WTC11 (cell line): ENCODE measurements at regions not wholly inside any gene's neighbourhood (a gene's known extent, or its start where the extent isn't known, plus 50 kb on each side); places are given as distances from the start of the nearest gene placed in this dataset.

Experiments used
- ATAC-seq: fragments of 200-7000 bp; cut with Tn5 transposase; 2 replicates; pipeline ENCODE4 v1.10.0; 2021; ENCODE audit warnings: mild to moderate bottlenecking, moderate library complexity
- CTCF ChIA-PET: fragments of 300-600 bp; sonication (Branson Sonifier 250); formaldehyde crosslinking; loops from one replicate; lab custom pipeline; 2021; ENCODE audit warnings: antibody characterized with exemption; lab: Charles Lee
- POLR2A ChIA-PET: fragments of 350-600 bp; sonication (Branson Sonifier 250); formaldehyde crosslinking; loops from one replicate; lab custom pipeline; 2021; ENCODE audit warnings: antibody characterized with exemption; lab: Charles Lee
- DNase-seq: peaks from one replicate; pipeline ENCODE4 v3.0.0; 2021; ENCODE audit warnings: low spot score
- H3K27ac Mint-ChIP-seq: 2 replicates; pipeline ENCODE4 v1.8.0; 2021; ENCODE audit warnings: mixed read lengths
- H3K27me3 Mint-ChIP-seq: 2 replicates; pipeline ENCODE4 v1.8.0; 2021; ENCODE audit warnings: low read depth, mild to moderate bottlenecking, moderate library complexity, mixed read lengths
- H3K36me3 Mint-ChIP-seq: 2 replicates; pipeline ENCODE4 v1.8.0; 2021; ENCODE audit warnings: mixed read lengths
- H3K4me1 Mint-ChIP-seq: 2 replicates; pipeline ENCODE4 v1.8.0; 2022; ENCODE audit warnings: mixed read lengths
- H3K4me3 Mint-ChIP-seq: 2 replicates; pipeline ENCODE4 v1.8.0; 2021; ENCODE audit warnings: mild to moderate bottlenecking, moderate library complexity, mixed read lengths
- H3K9me3 Mint-ChIP-seq: 2 replicates; pipeline ENCODE4 v1.8.0; 2021; ENCODE audit warnings: mixed read lengths
- CDX4 ChIP-seq: fragments of 250-450 bp; sonication (Bioruptor Pico); IDR thresholded peaks from 2 replicates; pipeline ENCODE4 v1.9.0; 2021; ENCODE audit warnings: moderate library complexity, mild to moderate bottlenecking, inconsistent platforms, borderline replicate concordance
- CREB1 ChIP-seq: sonication (generic); formaldehyde crosslinking; IDR thresholded peaks from 2 replicates; pipeline ENCODE4 v1.8.0; 2023; ENCODE audit warnings: mild to moderate bottlenecking, missing genetic modification reagents
- E2F4 ChIP-seq: sonication (generic); formaldehyde crosslinking; IDR thresholded peaks from 2 replicates; pipeline ENCODE4 v1.8.1; 2022; ENCODE audit warnings: low read depth, mild to moderate bottlenecking, moderate library complexity, missing genetic modification reagents, borderline replicate concordance
- E2F5 ChIP-seq: sonication (generic); formaldehyde crosslinking; IDR thresholded peaks from 2 replicates; pipeline ENCODE4 v1.8.1; 2022; ENCODE audit warnings: mild to moderate bottlenecking, moderate library complexity, missing genetic modification reagents
- EMX1 ChIP-seq: fragments of 250-450 bp; sonication (Bioruptor Pico); IDR thresholded peaks from 2 replicates; pipeline ENCODE4 v1.8.0; 2021; ENCODE audit warnings: mild to moderate bottlenecking
- GABPB1 ChIP-seq: sonication (generic); formaldehyde crosslinking; IDR thresholded peaks from 2 replicates; pipeline ENCODE4 v1.8.1; 2023; ENCODE audit warnings: mild to moderate bottlenecking, missing genetic modification reagents
- MYBL2 ChIP-seq: sonication (generic); formaldehyde crosslinking; IDR thresholded peaks from 2 replicates; pipeline ENCODE4 v1.8.1; 2023; ENCODE audit warnings: mild to moderate bottlenecking, moderate library complexity, missing genetic modification reagents
- NFATC4 ChIP-seq: fragments of 250-450 bp; sonication (Bioruptor Pico); IDR thresholded peaks from 2 replicates; pipeline ENCODE4 v1.9.0; 2021; ENCODE audit warnings: mild to moderate bottlenecking
- NR3C1 ChIP-seq: sonication (generic); formaldehyde crosslinking; conservative IDR thresholded peaks from 2 replicates; pipeline ENCODE4 v1.8.1; 2023; ENCODE audit warnings: low read depth, mild to moderate bottlenecking, missing genetic modification reagents
- SMAD3 ChIP-seq: sonication (generic); formaldehyde crosslinking; IDR thresholded peaks from 2 replicates; pipeline ENCODE4 v1.8.0; 2022; ENCODE audit warnings: missing genetic modification reagents, mild to moderate bottlenecking, borderline replicate concordance
- TCF7 ChIP-seq: sonication (generic); formaldehyde crosslinking; IDR thresholded peaks from 2 replicates; pipeline ENCODE4 v1.8.0; 2022; ENCODE audit warnings: mild to moderate bottlenecking, low read depth, missing genetic modification reagents, moderate library complexity
- USF1 ChIP-seq: sonication (generic); formaldehyde crosslinking; IDR thresholded peaks from 2 replicates; pipeline ENCODE4 v1.8.0; 2022; ENCODE audit warnings: mild to moderate bottlenecking, missing genetic modification reagents
- ZNF138 ChIP-seq: sonication (generic); formaldehyde crosslinking; conservative IDR thresholded peaks from 2 replicates; pipeline ENCODE4 v1.8.1; 2022; ENCODE audit warnings: mild to moderate bottlenecking, moderate library complexity, missing genetic modification reagents
- ZNF416 ChIP-seq: fragments of 250-450 bp; sonication (Bioruptor Pico); IDR thresholded peaks from 2 replicates; pipeline ENCODE4 v1.9.0; 2021; ENCODE audit warnings: mild to moderate bottlenecking, inconsistent platforms
- TF ChIP-seq, protein P1 (sequence below): sonication (generic); formaldehyde crosslinking; IDR thresholded peaks from 2 replicates; pipeline ENCODE4 v1.8.0; 2022; ENCODE audit warnings: mild to moderate bottlenecking, missing genetic modification reagents
- TF ChIP-seq, protein P2 (sequence below): sonication (generic); formaldehyde crosslinking; IDR thresholded peaks from 2 replicates; pipeline ENCODE4 v1.8.1; 2023; ENCODE audit warnings: mild to moderate bottlenecking, moderate library complexity, missing genetic modification reagents
- TF ChIP-seq, protein P3 (sequence below): sonication (generic); formaldehyde crosslinking; IDR thresholded peaks from 2 replicates; pipeline ENCODE4 v1.8.0; 2022; ENCODE audit warnings: mild to moderate bottlenecking, missing genetic modification reagents
- TF ChIP-seq, protein P4 (sequence below): sonication (generic); formaldehyde crosslinking; IDR thresholded peaks from 2 replicates; pipeline ENCODE4 v1.8.1; 2022; ENCODE audit warnings: low read depth, missing genetic modification reagents, borderline replicate concordance
- TF ChIP-seq, protein P5 (sequence below): sonication (generic); formaldehyde crosslinking; IDR thresholded peaks from 2 replicates; pipeline ENCODE4 v1.8.1; 2022; ENCODE audit warnings: mild to moderate bottlenecking, missing genetic modification reagents, moderate library complexity, borderline replicate concordance
- TF ChIP-seq, protein P6 (sequence below): sonication (generic); formaldehyde crosslinking; IDR thresholded peaks from 2 replicates; pipeline ENCODE4 v1.8.1; 2023; ENCODE audit warnings: mild to moderate bottlenecking, missing genetic modification reagents

DNA sequence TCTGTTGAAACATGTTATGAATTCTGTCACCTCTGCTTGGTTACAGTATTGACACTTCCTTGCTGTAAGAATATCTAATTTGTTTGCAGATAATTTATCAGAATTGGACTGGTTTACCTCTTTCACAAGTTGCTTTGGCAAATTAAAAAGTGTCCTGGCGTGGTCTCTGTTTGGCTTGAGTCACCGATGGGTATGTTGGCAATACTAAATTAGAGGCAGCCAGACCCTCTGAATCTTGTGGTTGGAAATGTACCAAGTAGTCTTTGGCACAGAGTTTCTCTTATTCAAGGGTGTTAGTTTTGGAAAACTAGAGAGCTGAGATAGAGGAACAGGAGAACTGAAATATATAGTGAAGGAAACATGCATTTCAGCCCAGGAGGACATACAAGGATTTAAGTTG lies 521.1 kb upstream of the MGAT4C start (continued):
- TF ChIP-seq, protein P1, sequence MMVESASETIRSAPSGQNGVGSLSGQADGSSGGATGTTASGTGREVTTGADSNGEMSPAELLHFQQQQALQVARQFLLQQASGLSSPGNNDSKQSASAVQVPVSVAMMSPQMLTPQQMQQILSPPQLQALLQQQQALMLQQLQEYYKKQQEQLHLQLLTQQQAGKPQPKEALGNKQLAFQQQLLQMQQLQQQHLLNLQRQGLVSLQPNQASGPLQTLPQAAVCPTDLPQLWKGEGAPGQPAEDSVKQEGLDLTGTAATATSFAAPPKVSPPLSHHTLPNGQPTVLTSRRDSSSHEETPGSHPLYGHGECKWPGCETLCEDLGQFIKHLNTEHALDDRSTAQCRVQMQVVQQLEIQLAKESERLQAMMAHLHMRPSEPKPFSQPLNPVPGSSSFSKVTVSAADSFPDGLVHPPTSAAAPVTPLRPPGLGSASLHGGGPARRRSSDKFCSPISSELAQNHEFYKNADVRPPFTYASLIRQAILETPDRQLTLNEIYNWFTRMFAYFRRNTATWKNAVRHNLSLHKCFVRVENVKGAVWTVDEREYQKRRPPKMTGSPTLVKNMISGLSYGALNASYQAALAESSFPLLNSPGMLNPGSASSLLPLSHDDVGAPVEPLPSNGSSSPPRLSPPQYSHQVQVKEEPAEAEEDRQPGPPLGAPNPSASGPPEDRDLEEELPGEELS (CRISPR knock-in tag), result no peak
- TF ChIP-seq USF1 (no peak), GABPB1 (no peak), NR3C1 (CRISPR knock-in tag) (no peak)
- TF ChIP-seq, protein P2, sequence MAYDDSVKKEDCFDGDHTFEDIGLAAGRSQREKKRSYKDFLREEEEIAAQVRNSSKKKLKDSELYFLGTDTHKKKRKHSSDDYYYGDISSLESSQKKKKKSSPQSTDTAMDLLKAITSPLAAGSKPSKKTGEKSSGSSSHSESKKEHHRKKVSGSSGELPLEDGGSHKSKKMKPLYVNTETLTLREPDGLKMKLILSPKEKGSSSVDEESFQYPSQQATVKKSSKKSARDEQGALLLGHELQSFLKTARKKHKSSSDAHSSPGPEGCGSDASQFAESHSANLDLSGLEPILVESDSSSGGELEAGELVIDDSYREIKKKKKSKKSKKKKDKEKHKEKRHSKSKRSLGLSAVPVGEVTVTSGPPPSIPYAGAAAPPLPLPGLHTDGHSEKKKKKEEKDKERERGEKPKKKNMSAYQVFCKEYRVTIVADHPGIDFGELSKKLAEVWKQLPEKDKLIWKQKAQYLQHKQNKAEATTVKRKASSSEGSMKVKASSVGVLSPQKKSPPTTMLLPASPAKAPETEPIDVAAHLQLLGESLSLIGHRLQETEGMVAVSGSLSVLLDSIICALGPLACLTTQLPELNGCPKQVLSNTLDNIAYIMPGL, result no peak

DNA sequence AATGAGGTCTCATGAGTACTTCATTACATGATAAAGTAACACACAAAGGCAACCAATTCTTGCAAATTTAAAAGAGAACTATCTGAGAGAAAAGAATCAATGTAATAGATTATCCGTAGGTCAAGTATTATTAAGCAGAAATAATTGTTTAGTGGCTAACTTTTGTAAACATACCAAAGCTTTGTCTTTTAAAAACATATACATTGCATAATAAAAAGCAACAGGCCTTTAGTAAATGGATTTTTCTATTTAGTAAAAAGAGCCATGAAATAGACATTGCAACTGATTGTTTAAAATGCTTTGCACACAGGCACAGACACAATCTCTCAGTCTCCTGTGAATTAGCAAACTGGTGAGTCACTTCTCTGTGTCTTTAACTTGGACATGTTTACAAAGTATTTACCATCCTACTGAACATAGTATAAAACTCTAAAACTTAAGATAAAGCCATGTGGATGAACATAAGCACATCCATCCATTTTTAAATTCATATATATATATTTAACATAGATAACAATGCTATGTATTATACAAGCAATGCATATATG lies 518.7 kb upstream of the MGAT4C start:
- Mint-ChIP-seq H3K27me3 (no peaks in the 10 kb centered on the region), H3K27ac (no peak overlapping the region), H3K4me1 (peaks cover 17% of the 10 kb centered on the region), H3K9me3 (peaks cover 12% of the 10 kb centered on the region; the same call in 1 of the 2 replicates), H3K4me3 (no peak overlapping the region), H3K36me3 (no peaks in the 10 kb centered on the region)
- POLR2A ChIA-PET, result no interaction called here
- CTCF ChIA-PET, result no interaction called here
- ATAC-seq (no peak), DNase-seq (no peak)
- no peak for TF ChIP-seq E2F4 (CRISPR knock-in tag)
- TF ChIP-seq SMAD3, result no peak
- no peak for TF ChIP-seq EMX1 (CRISPR knock-in tag)
- no peak for TF ChIP-seq CREB1 (CRISPR knock-in tag)
- no peak for TF ChIP-seq MYBL2 (CRISPR knock-in tag)
- TF ChIP-seq, protein P3, sequence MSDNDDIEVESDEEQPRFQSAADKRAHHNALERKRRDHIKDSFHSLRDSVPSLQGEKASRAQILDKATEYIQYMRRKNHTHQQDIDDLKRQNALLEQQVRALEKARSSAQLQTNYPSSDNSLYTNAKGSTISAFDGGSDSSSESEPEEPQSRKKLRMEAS (CRISPR knock-in tag), result no peak
- TF ChIP-seq, protein P4, sequence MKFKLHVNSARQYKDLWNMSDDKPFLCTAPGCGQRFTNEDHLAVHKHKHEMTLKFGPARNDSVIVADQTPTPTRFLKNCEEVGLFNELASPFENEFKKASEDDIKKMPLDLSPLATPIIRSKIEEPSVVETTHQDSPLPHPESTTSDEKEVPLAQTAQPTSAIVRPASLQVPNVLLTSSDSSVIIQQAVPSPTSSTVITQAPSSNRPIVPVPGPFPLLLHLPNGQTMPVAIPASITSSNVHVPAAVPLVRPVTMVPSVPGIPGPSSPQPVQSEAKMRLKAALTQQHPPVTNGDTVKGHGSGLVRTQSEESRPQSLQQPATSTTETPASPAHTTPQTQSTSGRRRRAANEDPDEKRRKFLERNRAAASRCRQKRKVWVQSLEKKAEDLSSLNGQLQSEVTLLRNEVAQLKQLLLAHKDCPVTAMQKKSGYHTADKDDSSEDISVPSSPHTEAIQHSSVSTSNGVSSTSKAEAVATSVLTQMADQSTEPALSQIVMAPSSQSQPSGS (CRISPR knock-in tag), result no peak
- no peak for TF ChIP-seq E2F5 (CRISPR knock-in tag)
- TF ChIP-seq NFATC4 (CRISPR knock-in tag), result no peak
- TF ChIP-seq CDX4 (CRISPR knock-in tag), result no peak
- TF ChIP-seq, protein P5, sequence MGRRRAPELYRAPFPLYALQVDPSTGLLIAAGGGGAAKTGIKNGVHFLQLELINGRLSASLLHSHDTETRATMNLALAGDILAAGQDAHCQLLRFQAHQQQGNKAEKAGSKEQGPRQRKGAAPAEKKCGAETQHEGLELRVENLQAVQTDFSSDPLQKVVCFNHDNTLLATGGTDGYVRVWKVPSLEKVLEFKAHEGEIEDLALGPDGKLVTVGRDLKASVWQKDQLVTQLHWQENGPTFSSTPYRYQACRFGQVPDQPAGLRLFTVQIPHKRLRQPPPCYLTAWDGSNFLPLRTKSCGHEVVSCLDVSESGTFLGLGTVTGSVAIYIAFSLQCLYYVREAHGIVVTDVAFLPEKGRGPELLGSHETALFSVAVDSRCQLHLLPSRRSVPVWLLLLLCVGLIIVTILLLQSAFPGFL, result no peak
- TF ChIP-seq ZNF416 (CRISPR knock-in tag), result no peak
- TF ChIP-seq ZNF138 (CRISPR knock-in tag), result no peak
- TF ChIP-seq TCF7 (CRISPR knock-in tag), result no peak
- TF ChIP-seq, protein P6, sequence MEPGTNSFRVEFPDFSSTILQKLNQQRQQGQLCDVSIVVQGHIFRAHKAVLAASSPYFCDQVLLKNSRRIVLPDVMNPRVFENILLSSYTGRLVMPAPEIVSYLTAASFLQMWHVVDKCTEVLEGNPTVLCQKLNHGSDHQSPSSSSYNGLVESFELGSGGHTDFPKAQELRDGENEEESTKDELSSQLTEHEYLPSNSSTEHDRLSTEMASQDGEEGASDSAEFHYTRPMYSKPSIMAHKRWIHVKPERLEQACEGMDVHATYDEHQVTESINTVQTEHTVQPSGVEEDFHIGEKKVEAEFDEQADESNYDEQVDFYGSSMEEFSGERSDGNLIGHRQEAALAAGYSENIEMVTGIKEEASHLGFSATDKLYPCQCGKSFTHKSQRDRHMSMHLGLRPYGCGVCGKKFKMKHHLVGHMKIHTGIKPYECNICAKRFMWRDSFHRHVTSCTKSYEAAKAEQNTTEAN (CRISPR knock-in tag), result no peak
